HG03039 (cell line): ENCODE measurements at regions not wholly inside any gene's neighbourhood (a gene's known extent, or its start where the extent isn't known, plus 50 kb on each side); places are given as distances from the start of the nearest gene placed in this dataset.

Experiments
- ATAC-seq: cut with Tn5 transposase; IDR thresholded peaks from one replicate; pipeline ENCODE4 v1.9.1; 2021; ENCODE audit warnings: mild to moderate bottlenecking, moderate library complexity; ENCODE audit not compliant: unreplicated experiment

GRCh38 chr1:199753513-199753912 is 274.0 kb upstream of the NR5A2 start:
- ATAC-seq: no peak

GRCh38 chr1:199756066-199756465 is 271.4 kb upstream of the NR5A2 start:
- ATAC-seq: no peak

GRCh38 chr1:199758626-199759255 is 268.8 kb upstream of the NR5A2 start:
- no peak for ATAC-seq

- ATAC-seq: no peak
These were observed 268.2 kb upstream of the NR5A2 start for GRCh38 chr1:199759268-199759730.

- no peak for ATAC-seq
These were observed 264.9 kb upstream of the NR5A2 start for GRCh38 chr1:199762572-199762971.

- ATAC-seq: no peak
These were observed 261.2 kb upstream of the NR5A2 start for GRCh38 chr1:199766218-199766792.

GRCh38 chr1:199767700-199768099 is 259.8 kb upstream of the NR5A2 start:
- no peak for ATAC-seq

- ATAC-seq: no peak
These were observed 252.9 kb upstream of the NR5A2 start for GRCh38 chr1:199774433-199775089.

GRCh38 chr1:199776768-199777497 is 250.6 kb upstream of the NR5A2 start:
- no peak for ATAC-seq

GRCh38 chr1:199778324-199778955 is 249.1 kb upstream of the NR5A2 start:
- no peak for ATAC-seq

- ATAC-seq: no peak
These were observed 247.4 kb upstream of the NR5A2 start for GRCh38 chr1:199780091-199780490.

- no peak for ATAC-seq
These were observed 246.4 kb upstream of the NR5A2 start for GRCh38 chr1:199780948-199781670.

GRCh38 chr1:199784138-199784895 is 243.2 kb upstream of the NR5A2 start:
- ATAC-seq: no peak

- ATAC-seq: no peak
These were observed 240.8 kb upstream of the NR5A2 start for GRCh38 chr1:199786695-199787094.

- ATAC-seq: no peak
These were observed 238.4 kb upstream of the NR5A2 start for GRCh38 chr1:199789141-199789540.

GRCh38 chr1:199791495-199791894 is 236.0 kb upstream of the NR5A2 start:
- ATAC-seq: no peak

GRCh38 chr1:199792874-199793273 is 234.6 kb upstream of the NR5A2 start:
- no peak for ATAC-seq

- ATAC-seq: no peak
These were observed 233.2 kb upstream of the NR5A2 start for GRCh38 chr1:199794105-199794863.

GRCh38 chr1:199799116-199799515 is 228.4 kb upstream of the NR5A2 start:
- ATAC-seq: no peak
